GM12872 (cell line): ENCODE measurements at regions not wholly inside any gene's neighbourhood (a gene's known extent, or its start where the extent isn't known, plus 50 kb on each side); places are given as distances from the start of the nearest gene placed in this dataset.

Experiments
- TF ChIP-seq, protein P1 (sequence below): IDR thresholded peaks from 3 replicates; pipeline ENCODE4 v1.5.1; 2011; ENCODE audit warnings: low read depth, mild to moderate bottlenecking, low read length, moderate library complexity; ENCODE audit not compliant: insufficient read depth

DNA sequence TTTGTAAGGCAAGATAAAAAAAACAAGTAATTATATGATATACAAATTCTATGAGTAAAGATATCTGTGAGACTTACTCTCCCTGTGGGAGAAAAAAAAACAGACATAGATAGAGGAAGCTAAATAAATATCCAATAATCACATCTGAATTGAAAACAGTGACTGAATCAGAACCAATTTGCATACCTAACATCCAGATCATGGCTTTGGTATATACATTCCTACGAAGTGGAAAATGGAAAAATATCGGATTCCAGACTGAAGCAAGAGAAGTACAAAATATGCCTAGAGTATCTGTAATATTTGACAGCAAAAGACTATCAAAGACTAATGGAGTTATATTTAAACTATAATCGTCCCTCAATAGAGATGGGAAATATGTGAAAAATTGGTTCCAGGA lies 1108.1 kb upstream of the CHAC2 start:
- TF ChIP-seq, protein P1, sequence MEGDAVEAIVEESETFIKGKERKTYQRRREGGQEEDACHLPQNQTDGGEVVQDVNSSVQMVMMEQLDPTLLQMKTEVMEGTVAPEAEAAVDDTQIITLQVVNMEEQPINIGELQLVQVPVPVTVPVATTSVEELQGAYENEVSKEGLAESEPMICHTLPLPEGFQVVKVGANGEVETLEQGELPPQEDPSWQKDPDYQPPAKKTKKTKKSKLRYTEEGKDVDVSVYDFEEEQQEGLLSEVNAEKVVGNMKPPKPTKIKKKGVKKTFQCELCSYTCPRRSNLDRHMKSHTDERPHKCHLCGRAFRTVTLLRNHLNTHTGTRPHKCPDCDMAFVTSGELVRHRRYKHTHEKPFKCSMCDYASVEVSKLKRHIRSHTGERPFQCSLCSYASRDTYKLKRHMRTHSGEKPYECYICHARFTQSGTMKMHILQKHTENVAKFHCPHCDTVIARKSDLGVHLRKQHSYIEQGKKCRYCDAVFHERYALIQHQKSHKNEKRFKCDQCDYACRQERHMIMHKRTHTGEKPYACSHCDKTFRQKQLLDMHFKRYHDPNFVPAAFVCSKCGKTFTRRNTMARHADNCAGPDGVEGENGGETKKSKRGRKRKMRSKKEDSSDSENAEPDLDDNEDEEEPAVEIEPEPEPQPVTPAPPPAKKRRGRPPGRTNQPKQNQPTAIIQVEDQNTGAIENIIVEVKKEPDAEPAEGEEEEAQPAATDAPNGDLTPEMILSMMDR: no peak

DNA sequence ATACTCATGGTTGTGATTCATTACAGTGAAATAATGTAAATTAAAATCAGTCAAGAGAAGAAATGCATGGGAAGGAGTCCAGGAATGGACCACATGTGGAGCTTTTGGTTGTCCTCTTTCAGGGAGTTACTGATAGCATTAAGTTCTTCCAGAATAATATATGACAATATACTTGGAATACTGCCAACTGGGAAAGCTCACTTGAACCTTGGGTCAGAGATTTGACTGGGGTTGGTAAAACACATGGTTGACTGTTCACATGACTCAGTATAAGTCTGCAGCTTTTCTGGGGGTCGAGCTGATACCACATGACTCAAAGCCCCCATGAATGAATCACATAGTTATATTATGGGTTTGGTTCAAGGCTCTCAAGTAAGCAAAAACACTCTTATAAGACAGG lies 1109.0 kb upstream of the CHAC2 start:
- TF ChIP-seq, protein P1: no peak

DNA sequence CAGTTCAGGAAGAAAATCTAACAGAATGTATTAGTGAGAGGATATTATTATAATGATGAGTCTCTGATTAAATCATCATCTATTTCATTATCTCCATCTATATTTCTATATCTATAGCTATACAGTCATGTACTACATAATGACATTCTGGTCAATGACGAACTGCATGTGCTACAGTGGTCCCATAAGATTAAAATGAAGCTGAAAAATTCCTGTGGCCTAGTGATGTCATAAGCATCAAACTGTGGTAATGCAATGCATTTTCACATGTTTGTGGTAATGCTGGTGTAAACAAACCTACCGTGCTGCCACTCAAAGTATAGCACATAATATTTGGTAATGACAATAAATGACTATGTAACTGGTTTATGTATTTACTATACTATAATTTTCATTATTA lies 1127.9 kb upstream of the CHAC2 start:
- TF ChIP-seq, protein P1: no peak

DNA sequence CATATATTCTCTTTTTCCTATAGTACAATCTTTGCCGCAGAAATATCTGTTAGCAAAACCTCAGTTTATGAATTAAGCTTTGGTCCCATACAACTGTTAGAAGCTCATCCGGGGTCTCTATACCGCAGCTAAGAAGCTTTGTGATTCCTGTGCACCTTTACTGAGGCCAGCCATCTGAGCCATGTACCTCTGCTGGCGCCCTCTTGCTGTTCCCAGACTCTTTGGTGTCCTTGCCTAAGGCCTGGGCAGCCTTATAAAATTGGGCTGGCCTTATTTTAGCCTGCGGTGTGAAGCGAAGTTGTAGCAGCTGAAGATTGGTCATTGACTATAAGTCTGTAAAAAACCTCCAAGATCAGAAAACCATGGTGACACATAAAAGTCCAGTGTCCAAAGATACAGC lies 1135.1 kb upstream of the CHAC2 start:
- TF ChIP-seq, protein P1: no peak

DNA sequence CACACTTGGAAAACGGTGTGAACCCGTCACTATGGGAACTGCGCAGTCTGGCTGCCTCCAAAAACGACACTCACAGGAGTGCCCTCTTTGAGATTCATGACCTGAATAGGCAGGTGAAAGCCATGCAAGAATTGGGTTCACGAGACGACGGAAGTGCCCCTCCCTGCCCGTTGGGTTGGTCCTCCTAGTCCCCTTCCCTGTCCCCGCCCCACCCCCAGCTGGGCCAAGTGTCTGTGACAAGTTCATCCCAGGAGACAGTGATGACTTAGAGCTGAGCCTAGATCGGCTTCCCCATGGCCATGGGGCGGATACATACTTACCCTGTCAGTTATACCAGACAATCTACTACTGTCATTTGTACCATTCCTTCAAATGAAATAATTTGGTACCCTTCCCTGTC lies 1137.7 kb upstream of the CHAC2 start:
- TF ChIP-seq, protein P1: no peak

DNA sequence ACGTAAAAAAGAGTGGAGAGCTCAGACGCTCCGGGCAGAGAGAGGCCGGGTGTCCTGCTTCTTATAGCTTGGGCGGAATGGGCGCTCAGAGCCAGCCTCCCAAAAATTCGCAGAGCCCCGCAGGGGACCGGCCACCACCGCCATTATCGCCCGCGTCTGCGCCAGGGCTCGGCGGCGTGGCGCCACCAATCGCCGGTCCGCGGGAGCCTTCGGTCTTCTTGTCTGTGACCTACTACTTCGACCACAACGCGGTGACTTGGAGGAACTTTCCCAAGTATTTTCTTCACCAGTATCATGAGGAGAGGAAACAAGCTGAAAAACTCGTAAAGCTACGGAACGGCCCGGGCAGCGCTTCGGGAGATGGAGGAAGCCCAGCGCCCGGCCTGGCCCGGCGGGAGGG lies 1138.1 kb upstream of the CHAC2 start:
- TF ChIP-seq, protein P1: no peak

DNA sequence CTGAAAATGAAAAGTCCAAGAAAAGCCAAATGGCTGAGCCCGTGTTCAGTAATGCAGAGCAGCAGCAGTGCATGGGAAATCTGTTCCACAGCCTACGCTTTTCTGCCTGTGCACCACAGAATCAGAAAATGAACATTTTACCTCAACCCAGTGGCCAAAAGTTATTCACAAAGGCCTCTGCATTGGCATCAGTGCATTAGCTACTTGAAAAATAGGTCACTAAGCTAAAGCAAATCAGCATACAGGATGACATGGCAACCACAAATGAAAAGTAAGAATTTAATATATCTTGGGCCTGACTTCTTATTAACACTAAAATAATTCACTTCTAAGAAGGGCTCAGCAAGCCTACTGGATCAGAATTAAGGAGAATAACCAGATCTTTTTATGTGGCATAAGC lies 1145.3 kb upstream of the CHAC2 start:
- TF ChIP-seq, protein P1: no peak

DNA sequence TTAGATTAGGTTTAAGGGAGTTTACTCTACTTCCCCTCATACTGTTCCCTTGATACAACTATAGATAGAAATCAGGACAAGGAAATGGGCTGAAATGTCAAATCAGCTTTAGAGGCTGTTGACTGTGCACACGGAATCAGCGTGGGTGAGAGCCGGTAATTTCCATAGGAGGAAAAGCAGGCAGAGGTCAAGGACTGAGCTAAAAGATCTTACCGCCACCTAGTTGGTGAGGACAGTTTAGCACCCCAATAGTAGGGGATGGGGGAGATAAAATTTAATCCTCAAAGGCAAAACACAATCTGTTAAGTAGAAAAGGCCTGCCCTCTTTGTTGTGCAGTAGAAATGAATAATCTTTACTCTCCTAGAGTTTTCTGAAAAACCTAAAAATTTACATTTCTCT lies 1154.5 kb upstream of the CHAC2 start:
- TF ChIP-seq, protein P1: no peak
